Caco-2 (cell line): ENCODE measurements at regions not wholly inside any gene's neighbourhood (a gene's known extent, or its start where the extent isn't known, plus 50 kb on each side); places are given as distances from the start of the nearest gene placed in this dataset.

Experiments used
- BruUV-seq: library from RNA; stranded (reverse); fragments of 400-500 nt; replicated peaks from 2 replicates; lab custom pipeline; 2021; lab: Mats Ljungman, UMichigan
- CTCF ChIA-PET: fragments of 300-600 bp; sonication (Branson Sonifier 250); formaldehyde crosslinking; loops from one replicate; lab custom pipeline; 2022; ENCODE audit warnings: antibody characterized with exemption; lab: Charles Lee
- POLR2A ChIA-PET: fragments of 300-600 bp; sonication (Branson Sonifier 250); formaldehyde crosslinking; loops from one replicate; lab custom pipeline; 2022; ENCODE audit warnings: antibody characterized with exemption; lab: Charles Lee
- DNase-seq, 2 experiments: peaks; one replicate each; pipeline versions ENCODE4 v3.0.0 to v3.0.0-alpha.2; 2020 to 2022
- H3K27me3 ChIP-seq: replicated peaks from 2 replicates; pipeline ENCODE4 v1.6.0; 2011; ENCODE audit warnings: low read length; ENCODE audit not compliant: control insufficient read depth, insufficient read depth
- H3K36me3 ChIP-seq: 2 replicates; pipeline ENCODE4 v1.5.1; 2011; ENCODE audit warnings: low read length; ENCODE audit not compliant: control insufficient read depth, insufficient read depth
- H3K4me1 ChIP-seq: fragments of 250-450 bp; sonication (Bioruptor Pico); 2 replicates; pipeline ENCODE4 v1.5.1; 2020; ENCODE audit warnings: mild to moderate bottlenecking
- H3K4me3 ChIP-seq: 2 replicates; pipeline ENCODE4 v1.5.1; 2011; ENCODE audit warnings: low read depth, mild to moderate bottlenecking, control low read depth, low read length
- H3K9me3 ChIP-seq: fragments of 250-450 bp; sonication (Bioruptor Pico); 2 replicates; pipeline ENCODE4 v1.5.1; 2020; ENCODE audit warnings: mild to moderate bottlenecking, moderate library complexity
- H3K27ac Mint-ChIP-seq: one replicate; pipeline ENCODE4 v1.8.0; 2022; ENCODE audit warnings: mixed read lengths; ENCODE audit not compliant: unreplicated experiment
- H3K27me3 Mint-ChIP-seq: one replicate; pipeline ENCODE4 v1.8.0; 2022; ENCODE audit warnings: mixed read lengths; ENCODE audit not compliant: insufficient read depth, unreplicated experiment
- H3K36me3 Mint-ChIP-seq: one replicate; pipeline ENCODE4 v1.8.0; 2022; ENCODE audit warnings: mild to moderate bottlenecking, mixed read lengths; ENCODE audit not compliant: insufficient read depth, unreplicated experiment
- H3K4me1 Mint-ChIP-seq: one replicate; pipeline ENCODE4 v1.8.0; 2022; ENCODE audit warnings: low read depth, mixed read lengths; ENCODE audit not compliant: unreplicated experiment
- H3K4me3 Mint-ChIP-seq: one replicate; pipeline ENCODE4 v1.8.0; 2022; ENCODE audit warnings: mild to moderate bottlenecking, moderate library complexity, mixed read lengths; ENCODE audit not compliant: unreplicated experiment
- H3K9me3 Mint-ChIP-seq: one replicate; pipeline ENCODE4 v1.8.0; 2022; ENCODE audit warnings: mixed read lengths; ENCODE audit not compliant: unreplicated experiment
- intact Hi-C: fragments of 100-400 bp; cut with micrococcal nuclease; formaldehyde crosslinking; loops from one replicate; pipeline ENCODE4 v1.10.0; 2022; ENCODE audit not compliant: unreplicated experiment
- TF ChIP-seq, protein P1 (sequence below), 2 experiments: fragments of 200-600 bp in 1 of 2; IDR thresholded peaks; 1 replicate in 1 of 2; 2 replicates in 1 of 2; pipeline versions ENCODE4 v1.5.1 to v1.8.0; 2011 to 2022; ENCODE audit warnings: antibody characterized with exemption in 1 of 2, control low read depth in 1 of 2, inconsistent platforms in 1 of 2, low read depth in 1 of 2, low read length in 1 of 2, mild to moderate bottlenecking in 1 of 2, moderate library complexity in 1 of 2; ENCODE audit not compliant: insufficient read depth in 1 of 2, severe bottlenecking in 1 of 2, unreplicated experiment in 1 of 2

DNA sequence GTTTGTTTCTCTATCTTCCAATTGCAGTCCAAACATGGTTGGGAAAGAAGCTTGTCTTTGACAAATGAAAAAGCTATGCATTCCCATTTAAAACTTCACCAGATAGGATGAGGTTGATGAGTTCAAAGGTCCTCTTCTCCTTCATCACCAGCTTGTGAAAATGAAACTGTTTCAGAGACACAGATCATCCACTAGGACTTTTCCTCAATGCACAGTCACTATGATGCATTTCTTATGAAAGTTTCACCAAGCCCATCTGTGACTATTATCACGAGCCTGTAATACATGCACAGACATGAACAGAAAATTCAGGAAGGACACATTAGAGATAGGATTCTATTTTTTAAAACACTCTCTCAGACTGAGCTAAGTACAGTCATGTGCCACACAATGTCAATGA lies 644.4 kb downstream of the PLCL1 start:
- H3K9me3 ChIP-seq: no peaks in the 10 kb centered on the region
- no peaks in the 10 kb centered on the region for H3K36me3 ChIP-seq
- H3K27me3 ChIP-seq: no peaks in the 10 kb centered on the region
- Mint-ChIP-seq H3K4me1 (no peaks in the 10 kb centered on the region), H3K27me3 (no peaks in the 10 kb centered on the region), H3K9me3 (no peaks in the 10 kb centered on the region), H3K4me3 (no peak overlapping the region), H3K27ac (no peak overlapping the region), H3K36me3 (no peaks in the 10 kb centered on the region)
- TF ChIP-seq, protein P1, sequence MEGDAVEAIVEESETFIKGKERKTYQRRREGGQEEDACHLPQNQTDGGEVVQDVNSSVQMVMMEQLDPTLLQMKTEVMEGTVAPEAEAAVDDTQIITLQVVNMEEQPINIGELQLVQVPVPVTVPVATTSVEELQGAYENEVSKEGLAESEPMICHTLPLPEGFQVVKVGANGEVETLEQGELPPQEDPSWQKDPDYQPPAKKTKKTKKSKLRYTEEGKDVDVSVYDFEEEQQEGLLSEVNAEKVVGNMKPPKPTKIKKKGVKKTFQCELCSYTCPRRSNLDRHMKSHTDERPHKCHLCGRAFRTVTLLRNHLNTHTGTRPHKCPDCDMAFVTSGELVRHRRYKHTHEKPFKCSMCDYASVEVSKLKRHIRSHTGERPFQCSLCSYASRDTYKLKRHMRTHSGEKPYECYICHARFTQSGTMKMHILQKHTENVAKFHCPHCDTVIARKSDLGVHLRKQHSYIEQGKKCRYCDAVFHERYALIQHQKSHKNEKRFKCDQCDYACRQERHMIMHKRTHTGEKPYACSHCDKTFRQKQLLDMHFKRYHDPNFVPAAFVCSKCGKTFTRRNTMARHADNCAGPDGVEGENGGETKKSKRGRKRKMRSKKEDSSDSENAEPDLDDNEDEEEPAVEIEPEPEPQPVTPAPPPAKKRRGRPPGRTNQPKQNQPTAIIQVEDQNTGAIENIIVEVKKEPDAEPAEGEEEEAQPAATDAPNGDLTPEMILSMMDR (IDR thresholded peaks at IDR 0.05; ENCODE audit: insufficient read depth in 1 of 2, low read depth in 1 of 2, low read length in 1 of 2, severe bottlenecking in 1 of 2, unreplicated experiment in 1 of 2): no peak
- intact Hi-C loops: no loop called here
- no TSS peak for BruUV-seq
- ChIA-PET POLR2A (no interaction called here), CTCF (no interaction called here)
- no peak overlapping the region for H3K4me3 ChIP-seq
- DNase-seq: no peak
- no peaks in the 10 kb centered on the region for H3K4me1 ChIP-seq

DNA sequence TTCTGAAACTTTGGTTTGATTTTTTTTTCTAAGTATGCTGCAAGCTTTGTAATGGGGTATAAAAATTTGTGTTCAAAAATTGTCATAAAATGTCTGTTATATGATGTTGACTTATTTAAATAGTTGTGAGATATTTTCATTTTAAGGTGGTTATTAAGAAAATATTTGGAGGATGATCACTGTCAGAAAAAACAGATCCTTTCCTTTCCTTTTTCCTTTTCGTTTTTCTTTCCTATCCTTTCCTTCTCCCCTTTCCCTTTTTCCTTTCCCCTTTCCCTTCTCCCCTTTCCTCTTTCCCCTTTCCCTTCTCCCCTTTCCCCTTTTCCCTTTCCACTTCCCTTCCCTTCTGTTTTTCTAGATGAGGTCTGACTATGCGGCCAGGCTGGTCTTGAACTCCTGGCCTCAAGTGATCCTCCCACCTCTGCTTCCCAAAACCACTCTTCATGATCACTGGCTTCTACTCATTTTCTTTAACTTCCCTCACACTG lies 640.5 kb downstream of the PLCL1 start:
- H3K36me3 ChIP-seq: no peaks in the 10 kb centered on the region
- POLR2A ChIA-PET: no interaction called here
- Mint-ChIP-seq H3K27me3 (no peaks in the 10 kb centered on the region), H3K9me3 (no peaks in the 10 kb centered on the region), H3K36me3 (no peaks in the 10 kb centered on the region), H3K4me1 (no peaks in the 10 kb centered on the region), H3K27ac (no peak overlapping the region), H3K4me3 (no peak overlapping the region)
- CTCF ChIA-PET: no interaction called here
- no TSS peak for BruUV-seq
- no peak for DNase-seq
- no peaks in the 10 kb centered on the region for H3K9me3 ChIP-seq
- intact Hi-C loops: no loop called here
- TF ChIP-seq, protein P1 (IDR thresholded peaks at IDR 0.05; ENCODE audit: insufficient read depth in 1 of 2, low read depth in 1 of 2, low read length in 1 of 2, severe bottlenecking in 1 of 2, unreplicated experiment in 1 of 2): no peak
- H3K4me1 ChIP-seq: no peaks in the 10 kb centered on the region
- H3K27me3 ChIP-seq: no peaks in the 10 kb centered on the region
- H3K4me3 ChIP-seq: no peak overlapping the region

- Mint-ChIP-seq H3K4me1 (no peaks in the 10 kb centered on the region), H3K27ac (no peak overlapping the region), H3K9me3 (no peaks in the 10 kb centered on the region), H3K4me3 (no peak overlapping the region), H3K36me3 (no peaks in the 10 kb centered on the region), H3K27me3 (no peaks in the 10 kb centered on the region)
- Histone ChIP-seq H3K9me3 (no peaks in the 10 kb centered on the region), H3K36me3 (no peaks in the 10 kb centered on the region), H3K4me1 (no peaks in the 10 kb centered on the region), H3K4me3 (no peak overlapping the region), H3K27me3 (no peaks in the 10 kb centered on the region)
- CTCF ChIA-PET: no interaction called here
- intact Hi-C loops: no loop called here
- DNase-seq: no peak
- BruUV-seq: no TSS peak
- TF ChIP-seq, protein P1 (IDR thresholded peaks at IDR 0.05; ENCODE audit: insufficient read depth in 1 of 2, low read depth in 1 of 2, low read length in 1 of 2, severe bottlenecking in 1 of 2, unreplicated experiment in 1 of 2): no peak
- POLR2A ChIA-PET: no interaction called here
These were observed 637.5 kb downstream of the PLCL1 start for GRCh38 chr2:198441901-198442300.
